OCI-M2 (cell line): ENCODE measurements at regions not wholly inside any gene's neighbourhood (a gene's known extent, or its start where the extent isn't known, plus 50 kb on each side); places are given as distances from the start of the nearest gene placed in this dataset.

ENCODE experiments used
- DNase-seq: peaks from one replicate; lab custom pipeline; 2025; ENCODE audit not compliant: unreplicated experiment; lab: John Stamatoyannopoulos, UW

- no peak for DNase-seq
Observed at GRCh38 chr6:127058027-127058426, 60.4 kb upstream of the RSPO3 start.

- no peak for DNase-seq
Observed at GRCh38 chr6:127058936-127059335, 59.5 kb upstream of the RSPO3 start.
